VCaP (cell line): ENCODE measurements at regions not wholly inside any gene's neighbourhood (a gene's known extent, or its start where the extent isn't known, plus 50 kb on each side); places are given as distances from the start of the nearest gene placed in this dataset.

Source experiments
- H3K27ac ChIP-seq: fragments of 450-650 bp; 2 replicates; pipeline ENCODE4 v1.5.1; 2017
- CTCF ChIP-seq: fragments of 450-650 bp; conservative IDR thresholded peaks from 2 replicates; pipeline ENCODE4 v1.5.1; 2017; ENCODE audit warnings: mild to moderate bottlenecking, moderate library complexity

GRCh38 chr22:26775394-26775793, 118.0 kb downstream of the MIAT start:
- no peak overlapping the region for H3K27ac ChIP-seq
- no peak for TF ChIP-seq CTCF

GRCh38 chr22:26777156-26777801, 119.9 kb downstream of the MIAT start:
- no peak for TF ChIP-seq CTCF
- H3K27ac ChIP-seq = 0 out of 2 replicates have a peak overlapping the region, but pooled peaks have one; percentile 8

- no peak overlapping the region for H3K27ac ChIP-seq
- TF ChIP-seq CTCF = no peak
Measured at GRCh38 chr22:26778372-26778771, 121.0 kb downstream of the MIAT start.

- TF ChIP-seq CTCF = no peak
- H3K27ac ChIP-seq = no peak overlapping the region
Measured at GRCh38 chr22:26779108-26779507, 121.7 kb downstream of the MIAT start.

GRCh38 chr22:26779929-26780328, 122.5 kb downstream of the MIAT start:
- TF ChIP-seq CTCF = no peak
- H3K27ac ChIP-seq = no peak overlapping the region

GRCh38 chr22:26780521-26780920, 123.1 kb downstream of the MIAT start:
- no peak for TF ChIP-seq CTCF
- H3K27ac ChIP-seq = no peak overlapping the region

GRCh38 chr22:26781062-26781461, 123.7 kb downstream of the MIAT start:
- TF ChIP-seq CTCF = no peak
- no peak overlapping the region for H3K27ac ChIP-seq
